Activated T-cell treated with anti-CD3 and anti-CD28 coated beads for 24 hours (primary cell): ENCODE measurements at regions not wholly inside any gene's neighbourhood (a gene's known extent, or its start where the extent isn't known, plus 50 kb on each side); places are given as distances from the start of the nearest gene placed in this dataset.
"Not testable (repeated sequence)": the region's sequence is repeated elsewhere in the genome, so short reads cannot be mapped to it uniquely, and the experiment has no call there.

ENCODE experiments used
- DNase-seq: peaks from one replicate; pipeline ENCODE4 v3.0.0-alpha.2; 2020; ENCODE audit warnings: low read depth

- no peak for DNase-seq
These were observed 253.4 kb upstream of the SFSWAP start for GRCh38 chr12:131457331-131458047.

GRCh38 chr12:131458048-131458374 is 252.9 kb upstream of the SFSWAP start:
- no peak for DNase-seq

- no peak for DNase-seq
These were observed 251.7 kb upstream of the SFSWAP start for GRCh38 chr12:131458931-131459772.

GRCh38 chr12:131459773-131460365 is 251.0 kb upstream of the SFSWAP start:
- no peak for DNase-seq

GRCh38 chr12:131460520-131460919 is 250.4 kb upstream of the SFSWAP start:
- no peak for DNase-seq

- no peak for DNase-seq
These were observed 249.8 kb upstream of the SFSWAP start for GRCh38 chr12:131461096-131461495.

- no peak for DNase-seq
These were observed 247.7 kb upstream of the SFSWAP start for GRCh38 chr12:131463174-131463573.

- no peak for DNase-seq
These were observed 246.8 kb upstream of the SFSWAP start for GRCh38 chr12:131464081-131464480.

- no peak for DNase-seq
These were observed 244.6 kb upstream of the SFSWAP start for GRCh38 chr12:131466306-131466705.

GRCh38 chr12:131466932-131467331 is 244.0 kb upstream of the SFSWAP start:
- DNase-seq = no peak

- no peak for DNase-seq
These were observed 242.7 kb upstream of the SFSWAP start for GRCh38 chr12:131468206-131468605.

GRCh38 chr12:131469945-131470344 is 240.9 kb upstream of the SFSWAP start:
- not testable (repeated sequence) for DNase-seq

- no peak for DNase-seq
These were observed 239.5 kb upstream of the SFSWAP start for GRCh38 chr12:131471271-131471905.

GRCh38 chr12:131471946-131472732 is 238.8 kb upstream of the SFSWAP start:
- DNase-seq = no peak

GRCh38 chr12:131473261-131473660 is 237.6 kb upstream of the SFSWAP start:
- DNase-seq = no peak

GRCh38 chr12:131473741-131474709 is 236.9 kb upstream of the SFSWAP start:
- DNase-seq = no peak

GRCh38 chr12:131475012-131475411 is 235.9 kb upstream of the SFSWAP start:
- DNase-seq = not testable (repeated sequence)

GRCh38 chr12:131477613-131478012 is 233.3 kb upstream of the SFSWAP start:
- no peak for DNase-seq

- no peak for DNase-seq
These were observed 232.4 kb upstream of the SFSWAP start for GRCh38 chr12:131478468-131478867.

GRCh38 chr12:131482199-131482598 is 228.7 kb upstream of the SFSWAP start:
- DNase-seq = no peak

- DNase-seq = no peak
These were observed 228.2 kb upstream of the SFSWAP start for GRCh38 chr12:131482686-131483085.
